T-cell (primary cell): ENCODE measurements at regions not wholly inside any gene's neighbourhood (a gene's known extent, or its start where the extent isn't known, plus 50 kb on each side); places are given as distances from the start of the nearest gene placed in this dataset.
"Not testable (repeated sequence)": the region's sequence is repeated elsewhere in the genome, so short reads cannot be mapped to it uniquely, and the experiment has no call there.

Experiments used
- ATAC-seq, 4 experiments: fragments of 200-7000 bp in 3 of 4; fragments of 150-1000 bp in 1 of 4; cut with Tn5 transposase; replicated peaks in 1 of 4; 1 replicate in 3 of 4; 2 replicates in 1 of 4; pipeline ENCODE4 v1.10.0; 2021; ENCODE audit warnings: moderate library complexity in 3 of 4, mild to moderate bottlenecking in 2 of 4, moderate number of reproducible peaks in 1 of 4
- CTCF ChIA-PET, 2 donors: fragments of 300-600 bp; sonication (Branson Sonifier 250); formaldehyde crosslinking; loops; one replicate each; lab custom pipeline; 2022; ENCODE audit warnings: antibody characterized with exemption in 2 of 2; lab: Charles Lee
- POLR2A ChIA-PET, 2 donors: fragments of 300-600 bp; sonication (Branson Sonifier 250); formaldehyde crosslinking; loops; one replicate each; lab custom pipeline; 2022; ENCODE audit warnings: antibody characterized with exemption in 2 of 2; lab: Charles Lee
- DNase-seq, 35 experiments: peaks; one replicate each; pipeline versions ENCODE4 v3.0.0 to v3.0.0-alpha.2; 2013 to 2023
- H3K27ac ChIP-seq: one replicate; pipeline ENCODE4 v1.5.1; 2013; ENCODE audit warnings: low read length
- H3K27me3 ChIP-seq, 2 experiments: replicated peaks in 1 of 2; 1 replicate in 1 of 2; 2 replicates in 1 of 2; pipeline versions ENCODE4 v1.6.1 to v1.7.0; 2013; ENCODE audit warnings: low read length in 1 of 2, mixed read lengths in 1 of 2; ENCODE audit not compliant: control insufficient read depth in 2 of 2, insufficient read depth in 2 of 2; ENCODE audit errors: extremely low read depth in 1 of 2
- H3K36me3 ChIP-seq, 2 donors: 1 replicate in 1 of 2; 2 replicates in 1 of 2; pipeline versions ENCODE4 v1.6.1 to v1.7.0; 2013; ENCODE audit warnings: low read length in 1 of 2; ENCODE audit not compliant: control insufficient read depth in 2 of 2, insufficient read depth in 1 of 2; ENCODE audit errors: extremely low read depth in 1 of 2
- H3K4me1 ChIP-seq, 2 experiments: 1 replicate in 1 of 2; 2 replicates in 1 of 2; pipeline versions ENCODE4 v1.6.1 to v1.7.0; 2013; ENCODE audit warnings: low read length in 2 of 2, mixed read lengths in 1 of 2; ENCODE audit not compliant: insufficient read depth in 2 of 2, control insufficient read depth in 1 of 2; ENCODE audit errors: extremely low read depth in 1 of 2
- H3K4me3 ChIP-seq, 2 donors: 1 replicate in 1 of 2; 2 replicates in 1 of 2; pipeline versions ENCODE4 v1.5.1 to v1.7.0; 2013; ENCODE audit warnings: mild to moderate bottlenecking in 2 of 2, low read length in 1 of 2, moderate library complexity in 1 of 2; ENCODE audit not compliant: control insufficient read depth in 1 of 2; ENCODE audit errors: extremely low read depth in 1 of 2
- H3K9me3 ChIP-seq: 2 replicates; pipeline ENCODE4 v1.7.0; 2013
- H3K27ac Mint-ChIP-seq, 2 donors: one replicate each; pipeline ENCODE4 v1.8.0; 2020 to 2021; ENCODE audit warnings: mild to moderate bottlenecking in 2 of 2, mixed read lengths in 2 of 2
- H3K27me3 Mint-ChIP-seq, 2 donors: one replicate each; pipeline ENCODE4 v1.8.0; 2021 to 2022; ENCODE audit warnings: mixed read lengths in 2 of 2
- H3K36me3 Mint-ChIP-seq: one replicate; pipeline ENCODE4 v1.8.0; 2021; ENCODE audit warnings: mixed read lengths
- H3K4me1 Mint-ChIP-seq, 3 donors: one replicate each; pipeline ENCODE4 v1.8.0; 2020 to 2022; ENCODE audit warnings: mixed read lengths in 3 of 3, mild to moderate bottlenecking in 1 of 3
- H3K4me3 Mint-ChIP-seq, 3 donors: one replicate each; pipeline ENCODE4 v1.8.0; 2020 to 2022; ENCODE audit warnings: mild to moderate bottlenecking in 3 of 3, mixed read lengths in 3 of 3, moderate library complexity in 3 of 3
- H3K9me3 Mint-ChIP-seq, 3 donors: one replicate each; pipeline ENCODE4 v1.8.0; 2020 to 2022; ENCODE audit warnings: mixed read lengths in 3 of 3
- WGBS: methylation state at CpG from one replicate; pipeline ENCODE4 v1.1.5; 2013; ENCODE audit warnings: missing lambda C conversion rate; ENCODE audit not compliant: insufficient coverage; 5-methylcytosine and 5-hydroxymethylcytosine counted together

- H3K27me3 ChIP-seq: no peaks in the 10 kb centered on the region
- CTCF ChIA-PET: no interaction called here
- no peak overlapping the region for H3K4me3 Mint-ChIP-seq
- H3K27ac ChIP-seq: no peak overlapping the region
- H3K4me3 ChIP-seq: no peak overlapping the region
- H3K27ac Mint-ChIP-seq: no peak overlapping the region
- H3K9me3 ChIP-seq: no peaks in the 10 kb centered on the region
- peaks cover 7 to 14% (median 14%) of the 10 kb centered on the region in 3 donors for H3K9me3 Mint-ChIP-seq
- H3K36me3 ChIP-seq: no peaks in the 10 kb centered on the region
- H3K4me1 ChIP-seq: no peaks in the 10 kb centered on the region
- H3K27me3 Mint-ChIP-seq: no peaks in the 10 kb centered on the region
- H3K4me1 Mint-ChIP-seq: no peaks in the 10 kb centered on the region
- no peaks in the 10 kb centered on the region for H3K36me3 Mint-ChIP-seq
- no peak for ATAC-seq
- no peak for DNase-seq
- POLR2A ChIA-PET: no interaction called here
These were observed 1519.6 kb downstream of the REEP3 start for GRCh38 chr10:65040796-65041195.

GRCh38 chr10:65041307-65041706 lies 1520.1 kb downstream of the REEP3 start:
- Mint-ChIP-seq H3K36me3 (no peaks in the 10 kb centered on the region), H3K9me3 (peaks cover 8 to 14% (median 14%) of the 10 kb centered on the region in 3 donors), H3K4me1 (no peaks in the 10 kb centered on the region), H3K27ac (no peak overlapping the region), H3K27me3 (no peaks in the 10 kb centered on the region), H3K4me3 (no peak overlapping the region)
- ChIA-PET CTCF (no interaction called here), POLR2A (no interaction called here)
- H3K27me3 ChIP-seq: no peaks in the 10 kb centered on the region
- H3K4me3 ChIP-seq: no peak overlapping the region
- H3K36me3 ChIP-seq: no peaks in the 10 kb centered on the region
- DNase-seq: no peak
- ATAC-seq: no peak
- no peaks in the 10 kb centered on the region for H3K4me1 ChIP-seq
- H3K27ac ChIP-seq: no peak overlapping the region
- WGBS: no CpG with 5 or more reads among the region's 1 CpG
- no peaks in the 10 kb centered on the region for H3K9me3 ChIP-seq

GRCh38 chr10:65042496-65042895 lies 1521.3 kb downstream of the REEP3 start:
- ATAC-seq: no peak
- Histone ChIP-seq H3K36me3 (no peaks in the 10 kb centered on the region), H3K4me1 (no peaks in the 10 kb centered on the region), H3K9me3 (no peaks in the 10 kb centered on the region), H3K4me3 (no peak overlapping the region), H3K27ac (no peak overlapping the region), H3K27me3 (no peaks in the 10 kb centered on the region)
- POLR2A ChIA-PET: no interaction called here
- Mint-ChIP-seq H3K27me3 (no peaks in the 10 kb centered on the region), H3K4me1 (no peaks in the 10 kb centered on the region), H3K9me3 (peaks cover 8 to 16% (median 14%) of the 10 kb centered on the region in 3 donors), H3K4me3 (no peak overlapping the region), H3K36me3 (no peaks in the 10 kb centered on the region), H3K27ac (no peak overlapping the region)
- DNase-seq: no peak
- CTCF ChIA-PET: no interaction called here

- Histone ChIP-seq H3K36me3 (no peaks in the 10 kb centered on the region), H3K9me3 (no peaks in the 10 kb centered on the region), H3K27ac (no peak overlapping the region), H3K27me3 (no peaks in the 10 kb centered on the region), H3K4me3 (no peak overlapping the region), H3K4me1 (no peaks in the 10 kb centered on the region)
- Mint-ChIP-seq H3K4me1 (no peaks in the 10 kb centered on the region), H3K27ac (no peak overlapping the region), H3K4me3 (no peak overlapping the region), H3K9me3 (peaks cover 8 to 14% (median 13%) of the 10 kb centered on the region in 3 donors), H3K36me3 (no peaks in the 10 kb centered on the region), H3K27me3 (no peaks in the 10 kb centered on the region)
- DNase-seq (no peak), ATAC-seq (no peak)
- WGBS: no CpG with 5 or more reads among the region's 1 CpG
- ChIA-PET POLR2A (no interaction called here), CTCF (no interaction called here)
These were observed 1525.6 kb downstream of the REEP3 start for GRCh38 chr10:65046831-65047230.

- H3K27ac Mint-ChIP-seq, H3K27me3 ChIP-seq, H3K27me3 Mint-ChIP-seq, CTCF ChIA-PET, H3K4me3 ChIP-seq, DNase-seq, H3K9me3 ChIP-seq, H3K9me3 Mint-ChIP-seq, H3K4me3 Mint-ChIP-seq, H3K36me3 ChIP-seq, H3K4me1 Mint-ChIP-seq, H3K27ac ChIP-seq, H3K4me1 ChIP-seq, ATAC-seq, H3K36me3 Mint-ChIP-seq, POLR2A ChIA-PET: not testable (repeated sequence)
- 40% methylated on average over 1 of the region's 22 CpGs for WGBS
These were observed 1530.9 kb downstream of the REEP3 start for GRCh38 chr10:65052111-65052510.

GRCh38 chr10:65053397-65053796 lies 1532.2 kb downstream of the REEP3 start:
- peaks cover 0 to 15% (median 4%) of the 10 kb centered on the region in 3 donors for H3K9me3 Mint-ChIP-seq
- WGBS: 81% methylated on average over 8 of the region's 18 CpGs
- H3K9me3 ChIP-seq, DNase-seq, H3K27me3 Mint-ChIP-seq, H3K36me3 ChIP-seq, H3K27ac Mint-ChIP-seq, H3K27me3 ChIP-seq, H3K4me3 ChIP-seq, H3K36me3 Mint-ChIP-seq, POLR2A ChIA-PET, ATAC-seq, H3K4me1 ChIP-seq, H3K4me1 Mint-ChIP-seq, H3K27ac ChIP-seq, CTCF ChIA-PET, H3K4me3 Mint-ChIP-seq: not testable (repeated sequence)

- H3K27me3 Mint-ChIP-seq, H3K4me1 Mint-ChIP-seq, H3K27me3 ChIP-seq, CTCF ChIA-PET, DNase-seq, H3K4me1 ChIP-seq, H3K36me3 ChIP-seq, H3K9me3 ChIP-seq, POLR2A ChIA-PET, H3K27ac Mint-ChIP-seq, H3K4me3 ChIP-seq, H3K4me3 Mint-ChIP-seq, H3K36me3 Mint-ChIP-seq, H3K27ac ChIP-seq, ATAC-seq: not testable (repeated sequence)
- peaks cover 0 to 15% (median 4%) of the 10 kb centered on the region in 3 donors for H3K9me3 Mint-ChIP-seq
- WGBS: 74% methylated on average over 44 of the region's 46 CpGs
These were observed 1532.7 kb downstream of the REEP3 start for GRCh38 chr10:65053831-65054351.
